ENCODE measurements at regions not wholly inside any gene's neighbourhood (a gene's known extent, or its start where the extent isn't known, plus 50 kb on each side); places are given as distances from the start of the nearest gene placed in this dataset.

GRCh38 chr9:130766021-130766926, 68.8 kb upstream of the ABL1 start:
- no peak for TF ChIP-seq POLR2A (IDR thresholded peaks at IDR 0.05; ENCODE audit: low read length)
- TF ChIP-seq GATA1 (IDR thresholded peaks at IDR 0.05; ENCODE audit: low read depth, low read length): no peak
